ENCODE measurements at regions not wholly inside any gene's neighbourhood (a gene's known extent, or its start where the extent isn't known, plus 50 kb on each side); places are given as distances from the start of the nearest gene placed in this dataset.

- Histone ChIP-seq H3K27ac (ENCODE audit: insufficient read depth, low read depth, low read length) (no peak overlapping the region), H3K4me2 (ENCODE audit: insufficient read depth, low read length) (no peak overlapping the region), H3K9me3 (replicated peaks; ENCODE audit: control insufficient read depth, insufficient read depth, low read length) (peaks cover 4% of the 10 kb centered on the region), H3K4me3 (replicated peaks in 1 of 3; ENCODE audit: insufficient read depth in 1 of 3, low read depth in 1 of 3, low read length in 3 of 3) (no peak overlapping the region), H3K36me3 (ENCODE audit: control insufficient read depth in 2 of 2, extremely low read depth in 1 of 2, insufficient read depth in 2 of 2, low read length in 2 of 2) (no peaks in the 10 kb centered on the region), H3K9ac (replicated peaks; ENCODE audit: extremely low read depth, insufficient read depth, low read length) (no peak overlapping the region), H3K27me3 (ENCODE audit: control insufficient read depth in 2 of 2, insufficient read depth in 2 of 2, low read length in 2 of 2) (no peaks in the 10 kb centered on the region), H3K9me1 (replicated peaks; ENCODE audit: control insufficient read depth, extremely low read depth, insufficient read depth, low read length) (no peaks in the 10 kb centered on the region), H3K79me2 (ENCODE audit: control insufficient read depth, insufficient read depth, low read length) (no peaks in the 10 kb centered on the region), H3K4me1 (ENCODE audit: control insufficient read depth, extremely low read depth, insufficient read depth, low read length) (no peaks in the 10 kb centered on the region), H4K20me1 (replicated peaks; ENCODE audit: control insufficient read depth, extremely low read depth, insufficient read depth, low read length) (no peaks in the 10 kb centered on the region), H2AFZ (ENCODE audit: low read depth, low read length) (no peak overlapping the region)
- intact Hi-C loops (cut with micrococcal nuclease) (no loop called here), dilution Hi-C loops (cut with MboI; ENCODE audit: extremely low pct_ligation_motif_present, low sequenced_read_pairs) (no loop called here)
- TF ChIP-seq EZH2 (IDR thresholded peaks at IDR 0.05; ENCODE audit: borderline replicate concordance, low read depth, low read length, severe bottlenecking) (no peak), MYC (IDR thresholded peaks at IDR 0.05; ENCODE audit: low read depth, low read length) (no peak), POLR2A (IDR thresholded peaks at IDR 0.05; ENCODE audit: low read depth, low read length) (no peak), MAX (IDR thresholded peaks at IDR 0.05; ENCODE audit: insufficient read depth, insufficient read length) (no peak), FOS (IDR thresholded peaks at IDR 0.05; ENCODE audit: borderline replicate concordance, insufficient read depth, low read length) (no peak), JUN (IDR thresholded peaks at IDR 0.05; ENCODE audit: borderline replicate concordance, insufficient read depth, insufficient read length, low read depth) (no peak), CTCF (IDR thresholded peaks at IDR 0.05; ENCODE audit: extremely low read depth in 1 of 2, insufficient read depth in 1 of 2, low read depth in 1 of 2, low read length in 2 of 2) (no peak), GATA2 (IDR thresholded peaks at IDR 0.05; ENCODE audit: insufficient read depth, insufficient read length, low read depth, low read length) (no peak)
- ChIA-PET POLR2A (no interaction called here), CTCF (no interaction called here)
- no TSS peak for BruUV-seq (replicated peaks)
- DNase-seq (ENCODE audit: low read depth, low spot score) = no peak
- FAIRE-seq = no peak
These were observed 778.3 kb downstream of the TRIB2 start for GRCh38 chr2:13495051-13495450.

Measured in endothelial cell of umbilical vein (primary cell).